HCT116 (cell line): ENCODE measurements at regions not wholly inside any gene's neighbourhood (a gene's known extent, or its start where the extent isn't known, plus 50 kb on each side); places are given as distances from the start of the nearest gene placed in this dataset.

ENCODE experiments used
- POLR2A ChIP-seq: IDR thresholded peaks from 2 replicates; pipeline ENCODE4 v1.7.0; 2011; ENCODE audit warnings: borderline replicate concordance; ENCODE audit not compliant: insufficient read depth, insufficient read length; ENCODE audit errors: extremely low read depth
- SRF ChIP-seq: IDR thresholded peaks from 2 replicates; pipeline ENCODE4 v1.6.1; 2012; ENCODE audit warnings: low read depth

- TF ChIP-seq POLR2A (no peak), SRF (no peak)
- TF ChIP-seq, all 23 proteins: peak for 0
These were observed 51.3 kb upstream of the EXOC1L start (continued) for GRCh38 chr4:55768291-55768690.
